WTC11 (cell line): ENCODE measurements at regions not wholly inside any gene's neighbourhood (a gene's known extent, or its start where the extent isn't known, plus 50 kb on each side); places are given as distances from the start of the nearest gene placed in this dataset.

Experiments
- CREM ChIP-seq: sonication (generic); formaldehyde crosslinking; IDR thresholded peaks from 2 replicates; pipeline ENCODE4 v1.8.1; 2022; ENCODE audit warnings: mild to moderate bottlenecking, missing genetic modification reagents, moderate library complexity
- ESRRA ChIP-seq: sonication (generic); formaldehyde crosslinking; IDR thresholded peaks from 2 replicates; pipeline ENCODE4 v1.8.1; 2022; ENCODE audit warnings: mild to moderate bottlenecking, missing genetic modification reagents, borderline replicate concordance
- FOXJ3 ChIP-seq: sonication (generic); formaldehyde crosslinking; IDR thresholded peaks from 2 replicates; pipeline ENCODE4 v1.9.0; 2021; ENCODE audit warnings: missing genetic modification reagents, mild to moderate bottlenecking, borderline replicate concordance
- NFYB ChIP-seq: sonication (generic); formaldehyde crosslinking; conservative IDR thresholded peaks from 2 replicates; pipeline ENCODE4 v1.8.0; 2022; ENCODE audit warnings: low read depth, missing genetic modification reagents
- SP1 ChIP-seq: sonication (generic); formaldehyde crosslinking; conservative IDR thresholded peaks from 2 replicates; pipeline ENCODE4 v1.8.1; 2022; ENCODE audit warnings: missing genetic modification reagents
- ZNF138 ChIP-seq: sonication (generic); formaldehyde crosslinking; conservative IDR thresholded peaks from 2 replicates; pipeline ENCODE4 v1.8.1; 2022; ENCODE audit warnings: mild to moderate bottlenecking, moderate library complexity, missing genetic modification reagents
- ZNF232 ChIP-seq: sonication (generic); formaldehyde crosslinking; IDR thresholded peaks from 2 replicates; pipeline ENCODE4 v1.8.0; 2022; ENCODE audit warnings: mild to moderate bottlenecking, missing genetic modification reagents
- TF ChIP-seq, protein P1 (sequence below): fragments of 200-600 bp; IDR thresholded peaks from 2 replicates; pipeline ENCODE4 v1.8.0; 2022; ENCODE audit warnings: antibody characterized with exemption
- TF ChIP-seq, protein P2 (sequence below): sonication (generic); formaldehyde crosslinking; IDR thresholded peaks from 2 replicates; pipeline ENCODE4 v1.8.1; 2022; ENCODE audit warnings: missing genetic modification reagents, borderline replicate concordance
- TF ChIP-seq, protein P3 (sequence below): sonication (generic); formaldehyde crosslinking; IDR thresholded peaks from 2 replicates; pipeline ENCODE4 v1.8.0; 2022; ENCODE audit warnings: mild to moderate bottlenecking, missing genetic modification reagents

DNA sequence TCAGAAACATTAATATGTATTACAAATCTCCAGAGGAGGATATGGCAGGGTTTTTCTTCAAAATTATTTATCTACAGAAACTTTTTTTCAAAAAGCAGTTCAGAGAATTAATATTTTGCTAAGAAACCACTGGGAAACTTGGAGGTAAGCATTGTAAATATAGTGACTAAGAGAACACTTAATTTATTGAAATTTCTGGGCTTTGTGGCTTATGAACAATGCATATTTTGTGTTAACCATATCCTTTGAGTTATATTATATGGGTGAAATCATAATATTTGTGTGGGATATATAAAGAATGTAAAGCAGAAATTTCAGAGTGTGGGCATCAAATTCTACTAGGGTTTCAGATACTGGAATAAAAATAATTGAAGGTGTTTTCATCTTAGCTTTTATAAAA, 1059.2 kb downstream of the ZPLD1 start:
- TF ChIP-seq, protein P1, sequence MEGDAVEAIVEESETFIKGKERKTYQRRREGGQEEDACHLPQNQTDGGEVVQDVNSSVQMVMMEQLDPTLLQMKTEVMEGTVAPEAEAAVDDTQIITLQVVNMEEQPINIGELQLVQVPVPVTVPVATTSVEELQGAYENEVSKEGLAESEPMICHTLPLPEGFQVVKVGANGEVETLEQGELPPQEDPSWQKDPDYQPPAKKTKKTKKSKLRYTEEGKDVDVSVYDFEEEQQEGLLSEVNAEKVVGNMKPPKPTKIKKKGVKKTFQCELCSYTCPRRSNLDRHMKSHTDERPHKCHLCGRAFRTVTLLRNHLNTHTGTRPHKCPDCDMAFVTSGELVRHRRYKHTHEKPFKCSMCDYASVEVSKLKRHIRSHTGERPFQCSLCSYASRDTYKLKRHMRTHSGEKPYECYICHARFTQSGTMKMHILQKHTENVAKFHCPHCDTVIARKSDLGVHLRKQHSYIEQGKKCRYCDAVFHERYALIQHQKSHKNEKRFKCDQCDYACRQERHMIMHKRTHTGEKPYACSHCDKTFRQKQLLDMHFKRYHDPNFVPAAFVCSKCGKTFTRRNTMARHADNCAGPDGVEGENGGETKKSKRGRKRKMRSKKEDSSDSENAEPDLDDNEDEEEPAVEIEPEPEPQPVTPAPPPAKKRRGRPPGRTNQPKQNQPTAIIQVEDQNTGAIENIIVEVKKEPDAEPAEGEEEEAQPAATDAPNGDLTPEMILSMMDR = no peak
- TF ChIP-seq ESRRA (CRISPR knock-in tag) = no peak
- TF ChIP-seq FOXJ3 (CRISPR knock-in tag) = no peak
- TF ChIP-seq, protein P2, sequence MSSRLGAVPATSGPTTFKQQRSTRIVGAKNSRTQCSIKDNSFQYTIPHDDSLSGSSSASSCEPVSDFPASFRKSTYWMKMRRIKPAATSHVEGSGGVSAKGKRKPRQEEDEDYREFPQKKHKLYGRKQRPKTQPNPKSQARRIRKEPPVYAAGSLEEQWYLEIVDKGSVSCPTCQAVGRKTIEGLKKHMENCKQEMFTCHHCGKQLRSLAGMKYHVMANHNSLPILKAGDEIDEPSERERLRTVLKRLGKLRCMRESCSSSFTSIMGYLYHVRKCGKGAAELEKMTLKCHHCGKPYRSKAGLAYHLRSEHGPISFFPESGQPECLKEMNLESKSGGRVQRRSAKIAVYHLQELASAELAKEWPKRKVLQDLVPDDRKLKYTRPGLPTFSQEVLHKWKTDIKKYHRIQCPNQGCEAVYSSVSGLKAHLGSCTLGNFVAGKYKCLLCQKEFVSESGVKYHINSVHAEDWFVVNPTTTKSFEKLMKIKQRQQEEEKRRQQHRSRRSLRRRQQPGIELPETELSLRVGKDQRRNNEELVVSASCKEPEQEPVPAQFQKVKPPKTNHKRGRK = no peak
- no peak for TF ChIP-seq ZNF232 (CRISPR knock-in tag)
- no peak for TF ChIP-seq ZNF138 (CRISPR knock-in tag)
- TF ChIP-seq SP1 = no peak
- TF ChIP-seq, protein P3, sequence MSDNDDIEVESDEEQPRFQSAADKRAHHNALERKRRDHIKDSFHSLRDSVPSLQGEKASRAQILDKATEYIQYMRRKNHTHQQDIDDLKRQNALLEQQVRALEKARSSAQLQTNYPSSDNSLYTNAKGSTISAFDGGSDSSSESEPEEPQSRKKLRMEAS (CRISPR knock-in tag) = no peak
- TF ChIP-seq CREM (CRISPR knock-in tag) = no peak
- no peak for TF ChIP-seq NFYB (CRISPR knock-in tag)
